T-helper 2 cell (primary cell): ENCODE measurements at regions not wholly inside any gene's neighbourhood (a gene's known extent, or its start where the extent isn't known, plus 50 kb on each side); places are given as distances from the start of the nearest gene placed in this dataset.

ENCODE experiments used
- DNase-seq, 5 experiments: peaks; one replicate each; pipeline versions ENCODE4 v3.0.0 to v3.0.0-alpha.2; 2012 to 2022

- DNase-seq = no peak
Observed at GRCh38 chr5:176711883-176712282, 64.6 kb downstream of the TSPAN17 start.

GRCh38 chr5:176712546-176713304 lies 65.4 kb downstream of the TSPAN17 start:
- no peak for DNase-seq

GRCh38 chr5:176713409-176713808 lies 66.1 kb downstream of the TSPAN17 start:
- no peak for DNase-seq

GRCh38 chr5:176714067-176714466 lies 66.8 kb downstream of the TSPAN17 start:
- DNase-seq = no peak

GRCh38 chr5:176716320-176716719 lies 69.0 kb downstream of the TSPAN17 start:
- DNase-seq = no peak

GRCh38 chr5:176719113-176719739 lies 71.9 kb downstream of the TSPAN17 start:
- no peak for DNase-seq

- no peak for DNase-seq
Observed at GRCh38 chr5:176721509-176721908, 74.2 kb downstream of the TSPAN17 start.

- no peak for DNase-seq
Observed at GRCh38 chr5:176722757-176723156, 75.5 kb downstream of the TSPAN17 start.

- DNase-seq = peak in 2 of 5 experiments; percentile 25 to 34
Observed at GRCh38 chr5:176723440-176723839, 76.2 kb downstream of the TSPAN17 start.

- no peak for DNase-seq
Observed at GRCh38 chr5:176724472-176724871, 77.2 kb downstream of the TSPAN17 start.

GRCh38 chr5:176725521-176726280 lies 78.4 kb downstream of the TSPAN17 start:
- no peak for DNase-seq

GRCh38 chr5:176726746-176727527 lies 79.7 kb downstream of the TSPAN17 start:
- no peak for DNase-seq

GRCh38 chr5:176727528-176727900 lies 80.2 kb downstream of the TSPAN17 start:
- no peak for DNase-seq

GRCh38 chr5:176727983-176728675 lies 80.8 kb downstream of the TSPAN17 start:
- DNase-seq = no peak

GRCh38 chr5:176728831-176729251 lies 81.5 kb upstream of the UNC5A start:
- no peak for DNase-seq

- no peak for DNase-seq
Observed at GRCh38 chr5:176730815-176731475, 79.4 kb upstream of the UNC5A start.

- no peak for DNase-seq
Observed at GRCh38 chr5:176731506-176732160, 78.7 kb upstream of the UNC5A start.

GRCh38 chr5:176732306-176732705 lies 78.1 kb upstream of the UNC5A start:
- no peak for DNase-seq

- DNase-seq = no peak
Observed at GRCh38 chr5:176732736-176733405, 77.5 kb upstream of the UNC5A start.
